ENCODE measurements at regions not wholly inside any gene's neighbourhood (a gene's known extent, or its start where the extent isn't known, plus 50 kb on each side); places are given as distances from the start of the nearest gene placed in this dataset.

DNA sequence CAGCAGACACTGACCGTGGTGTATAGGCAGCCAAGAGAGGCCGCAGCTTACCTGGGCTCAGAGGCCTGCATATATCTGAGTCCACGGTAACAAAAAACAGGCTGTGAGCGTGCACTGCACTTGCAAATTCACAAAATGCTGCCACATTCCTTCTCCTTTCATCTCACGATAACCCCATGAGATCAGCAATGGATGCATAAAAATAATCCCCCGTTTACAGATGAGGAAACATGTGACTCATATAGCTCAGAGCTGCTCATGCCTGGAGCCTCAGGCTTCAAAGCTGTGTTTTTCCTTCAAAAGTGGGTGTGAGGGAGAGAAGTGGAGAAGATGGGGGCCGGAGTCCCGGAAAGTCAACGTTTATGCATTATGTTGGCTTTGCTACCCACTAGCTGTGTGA lies 118.3 kb upstream of the FOXF1 start:
- peak; percentile 73 for DNase-seq (ENCODE audit: low read depth)
- H3K4me3 ChIP-seq (ENCODE audit: low read depth, low read length): no peak overlapping the region
- no peak for TF ChIP-seq CTCF (IDR thresholded peaks at IDR 0.05; ENCODE audit: insufficient read depth, low read length)

GRCh38 chr16:86392436-86393152 lies 117.7 kb upstream of the FOXF1 start:
- no peak for TF ChIP-seq CTCF (IDR thresholded peaks at IDR 0.05; ENCODE audit: insufficient read depth, low read length)
- no peak overlapping the region for H3K4me3 ChIP-seq (ENCODE audit: low read depth, low read length)
- DNase-seq (ENCODE audit: low read depth): no peak

- TF ChIP-seq CTCF (IDR thresholded peaks at IDR 0.05; ENCODE audit: insufficient read depth, low read length): no peak
- H3K4me3 ChIP-seq (ENCODE audit: low read depth, low read length): no peak overlapping the region
- no peak for DNase-seq (ENCODE audit: low read depth)
Observed at GRCh38 chr16:86393907-86394626, 116.3 kb upstream of the FOXF1 start.

- H3K4me3 ChIP-seq (ENCODE audit: low read depth, low read length): no peak overlapping the region
- no peak for DNase-seq (ENCODE audit: low read depth)
- TF ChIP-seq CTCF (IDR thresholded peaks at IDR 0.05; ENCODE audit: insufficient read depth, low read length): no peak
Observed at GRCh38 chr16:86395477-86395876, 114.8 kb upstream of the FOXF1 start.

- TF ChIP-seq CTCF (IDR thresholded peaks at IDR 0.05; ENCODE audit: insufficient read depth, low read length): no peak
- peak overlapping the region; percentile 40 for H3K4me3 ChIP-seq (ENCODE audit: low read depth, low read length)
- DNase-seq (ENCODE audit: low read depth): peak; percentile 92
Observed at GRCh38 chr16:86396422-86396821, 113.9 kb upstream of the FOXF1 start.

- no peak for TF ChIP-seq CTCF (IDR thresholded peaks at IDR 0.05; ENCODE audit: insufficient read depth, low read length)
- DNase-seq (ENCODE audit: low read depth): peak; percentile 80
- H3K4me3 ChIP-seq (ENCODE audit: low read depth, low read length): peak overlapping the region; percentile 40
Observed at GRCh38 chr16:86396901-86397311, 113.4 kb upstream of the FOXF1 start.

Measured in fibroblast of the aortic adventitia (primary cell).